Thoracic aorta (tissue), 2 donors: ENCODE measurements at regions not wholly inside any gene's neighbourhood (a gene's known extent, or its start where the extent isn't known, plus 50 kb on each side); places are given as distances from the start of the nearest gene placed in this dataset.

Experiments
- ATAC-seq: fragments of 150-250 bp; one replicate; pipeline ENCODE4 v1.8.0; 2017; ENCODE audit warnings: low read depth; ENCODE audit not compliant: insufficient number of reproducible peaks, low FRiP score
- DNase-seq: peaks from one replicate; pipeline ENCODE4 v3.0.0-alpha.2; 2020; ENCODE audit warnings: low spot score
- H3K27ac ChIP-seq, 2 donors: fragments of 200-600 bp; sonication (generic); 1 replicate in 1 of 2; 2 replicates in 1 of 2; pipeline ENCODE4 v1.5.1; 2016; ENCODE audit warnings: mild to moderate bottlenecking in 2 of 2, moderate library complexity in 2 of 2
- H3K27me3 ChIP-seq: fragments of 200-600 bp; sonication (generic); replicated peaks from 2 replicates; pipeline ENCODE4 v1.6.0; 2016; ENCODE audit warnings: mild to moderate bottlenecking; ENCODE audit not compliant: insufficient read depth
- H3K36me3 ChIP-seq: fragments of 200-600 bp; sonication (generic); one replicate; pipeline ENCODE4 v1.5.1; 2016
- H3K4me1 ChIP-seq, 2 donors: fragments of 200-600 bp; sonication (generic); 1 replicate in 1 of 2; 2 replicates in 1 of 2; pipeline versions ENCODE4 v1.5.1 to v1.6.0; 2016; ENCODE audit warnings: low read depth in 2 of 2, mild to moderate bottlenecking in 1 of 2; ENCODE audit not compliant: control insufficient read depth in 1 of 2
- H3K4me3 ChIP-seq: fragments of 200-600 bp; sonication (generic); 2 replicates; pipeline ENCODE4 v1.5.1; 2016; ENCODE audit warnings: mild to moderate bottlenecking
- H3K9me3 ChIP-seq: fragments of 200-600 bp; sonication (generic); 2 replicates; pipeline ENCODE4 v1.5.1; 2016
- TF ChIP-seq, protein P1 (sequence below): fragments of 200-600 bp; sonication (generic); IDR thresholded peaks from one replicate; pipeline ENCODE4 v1.5.1; 2019; ENCODE audit warnings: antibody characterized with exemption

- Histone ChIP-seq H3K27ac (no peak overlapping the region), H3K4me3 (no peak overlapping the region), H3K4me1 (no peaks in the 10 kb centered on the region), H3K9me3 (no peaks in the 10 kb centered on the region), H3K27me3 (no peaks in the 10 kb centered on the region), H3K36me3 (no peaks in the 10 kb centered on the region)
- TF ChIP-seq, protein P1, sequence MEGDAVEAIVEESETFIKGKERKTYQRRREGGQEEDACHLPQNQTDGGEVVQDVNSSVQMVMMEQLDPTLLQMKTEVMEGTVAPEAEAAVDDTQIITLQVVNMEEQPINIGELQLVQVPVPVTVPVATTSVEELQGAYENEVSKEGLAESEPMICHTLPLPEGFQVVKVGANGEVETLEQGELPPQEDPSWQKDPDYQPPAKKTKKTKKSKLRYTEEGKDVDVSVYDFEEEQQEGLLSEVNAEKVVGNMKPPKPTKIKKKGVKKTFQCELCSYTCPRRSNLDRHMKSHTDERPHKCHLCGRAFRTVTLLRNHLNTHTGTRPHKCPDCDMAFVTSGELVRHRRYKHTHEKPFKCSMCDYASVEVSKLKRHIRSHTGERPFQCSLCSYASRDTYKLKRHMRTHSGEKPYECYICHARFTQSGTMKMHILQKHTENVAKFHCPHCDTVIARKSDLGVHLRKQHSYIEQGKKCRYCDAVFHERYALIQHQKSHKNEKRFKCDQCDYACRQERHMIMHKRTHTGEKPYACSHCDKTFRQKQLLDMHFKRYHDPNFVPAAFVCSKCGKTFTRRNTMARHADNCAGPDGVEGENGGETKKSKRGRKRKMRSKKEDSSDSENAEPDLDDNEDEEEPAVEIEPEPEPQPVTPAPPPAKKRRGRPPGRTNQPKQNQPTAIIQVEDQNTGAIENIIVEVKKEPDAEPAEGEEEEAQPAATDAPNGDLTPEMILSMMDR: no peak
- ATAC-seq (no peak), DNase-seq (no peak)
Measured at GRCh38 chrX:5163663-5164062, 1065.0 kb downstream of the NLGN4X start.

GRCh38 chrX:5155301-5155700 lies 1073.4 kb downstream of the NLGN4X start:
- Histone ChIP-seq H3K27me3 (no peaks in the 10 kb centered on the region), H3K9me3 (no peaks in the 10 kb centered on the region), H3K4me1 (no peaks in the 10 kb centered on the region), H3K27ac (no peak overlapping the region), H3K4me3 (no peak overlapping the region), H3K36me3 (no peaks in the 10 kb centered on the region)
- no peak for DNase-seq
- TF ChIP-seq, protein P1: no peak
- ATAC-seq: no peak

DNA sequence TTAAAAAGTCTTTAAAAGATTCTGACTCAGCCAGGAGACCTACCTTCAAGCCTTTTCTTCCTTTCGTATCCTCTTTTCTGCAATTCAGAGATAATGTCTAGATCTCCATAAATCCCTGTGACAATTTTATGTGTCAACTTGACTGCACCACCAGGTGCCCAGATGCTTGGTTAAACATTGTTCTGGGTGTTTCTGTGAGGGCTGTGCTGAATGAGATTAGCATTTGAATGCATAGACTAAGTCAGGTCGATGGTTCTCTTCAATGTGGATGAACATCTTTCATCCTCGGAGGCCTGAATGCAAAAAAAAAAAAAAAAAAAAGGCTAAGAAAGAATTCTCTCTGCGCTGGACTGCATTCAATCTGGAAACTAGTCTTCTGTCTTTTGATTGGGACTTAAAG lies 1082.7 kb downstream of the NLGN4X start:
- H3K36me3 ChIP-seq: no peaks in the 10 kb centered on the region
- no peaks in the 10 kb centered on the region for H3K9me3 ChIP-seq
- H3K27ac ChIP-seq: no peak overlapping the region
- TF ChIP-seq, protein P1: no peak
- no peaks in the 10 kb centered on the region for H3K4me1 ChIP-seq
- ATAC-seq (no peak), DNase-seq (no peak)
- H3K4me3 ChIP-seq: no peak overlapping the region
- no peaks in the 10 kb centered on the region for H3K27me3 ChIP-seq

DNA sequence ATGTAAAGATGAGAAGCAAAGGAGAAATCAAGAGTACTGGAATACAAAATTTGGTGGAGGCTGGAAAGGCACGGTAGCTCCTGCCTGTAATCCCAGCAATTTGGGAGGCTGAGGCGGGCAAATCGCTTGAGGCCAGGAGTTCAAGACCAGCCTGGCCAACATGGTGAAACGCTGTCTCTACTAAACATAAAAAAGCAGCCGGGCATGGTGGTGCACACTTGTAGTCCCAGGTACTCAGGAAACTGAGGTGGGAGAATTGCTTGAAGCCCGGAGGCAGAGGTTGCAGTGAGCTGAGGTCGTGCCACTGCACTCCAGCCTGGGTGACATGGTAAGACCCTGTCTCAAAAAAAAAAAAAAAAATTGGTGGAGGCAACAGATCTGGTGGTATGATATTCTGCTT lies 1086.0 kb downstream of the NLGN4X start:
- no peak for DNase-seq
- Histone ChIP-seq H3K36me3 (no peaks in the 10 kb centered on the region), H3K27me3 (no peaks in the 10 kb centered on the region), H3K4me1 (no peaks in the 10 kb centered on the region), H3K27ac (no peak overlapping the region), H3K4me3 (no peak overlapping the region), H3K9me3 (no peaks in the 10 kb centered on the region)
- ATAC-seq: no peak
- TF ChIP-seq, protein P1: no peak

GRCh38 chrX:5122181-5122678 lies 1106.4 kb downstream of the NLGN4X start:
- H3K4me1 ChIP-seq: no peaks in the 10 kb centered on the region
- no peak for ATAC-seq
- H3K36me3 ChIP-seq: no peaks in the 10 kb centered on the region
- H3K4me3 ChIP-seq: no peak overlapping the region
- DNase-seq: no peak
- no peaks in the 10 kb centered on the region for H3K27me3 ChIP-seq
- TF ChIP-seq, protein P1: no peak
- no peak overlapping the region for H3K27ac ChIP-seq
- H3K9me3 ChIP-seq: no peaks in the 10 kb centered on the region
